SK-N-SH (cell line): ENCODE measurements at regions not wholly inside any gene's neighbourhood (a gene's known extent, or its start where the extent isn't known, plus 50 kb on each side); places are given as distances from the start of the nearest gene placed in this dataset.
A peak's percentile ranks its signal among the peaks of the same experiment; 100 is the strongest.

Source experiments
- CTCF ChIA-PET: fragments of 300-600, 350-600 bp; formaldehyde crosslinking; extraction: SDS; loops from one replicate; lab custom pipeline; 2021; lab: Yijun Ruan, JAX
- POLR2A ChIA-PET: fragments of 350-600 bp; sonication (Branson Sonifier 250); formaldehyde crosslinking; extraction: SDS; loops from one replicate; lab custom pipeline; 2020; ENCODE audit warnings: antibody characterized with exemption, inconsistent platforms; lab: Yijun Ruan, JAX
- DNase-seq: peaks from one replicate; pipeline ENCODE4 v3.0.0; 2012
- H2AFZ ChIP-seq: fragments of 200-600 bp; sonication (generic); 2 replicates; pipeline ENCODE4 v1.8.1; 2016; ENCODE audit warnings: antibody characterized with exemption, mild to moderate bottlenecking, low read depth
- H3F3A ChIP-seq: fragments of 200-600 bp; sonication (generic); replicated peaks from 2 replicates; pipeline ENCODE3; 2016; ENCODE audit warnings: antibody characterized with exemption, mild to moderate bottlenecking; ENCODE audit not compliant: insufficient read depth
- H3K27ac ChIP-seq, 2 experiments: fragments of 200-500 bp in 1 of 2; fragments of 200-600 bp in 1 of 2; sonication (Bioruptor generic) in 1 of 2; sonication (generic), shearing (Covaris generic) in 1 of 2; 2 replicates each; pipeline versions ENCODE4 v1.5.1 to v1.6.1; 2014 to 2016; ENCODE audit warnings: low read depth in 2 of 2, inconsistent platforms in 1 of 2, low read length in 1 of 2, mild to moderate bottlenecking in 1 of 2, mixed read lengths in 1 of 2
- H3K27me3 ChIP-seq: fragments of 200-600 bp; sonication (generic), shearing (Covaris generic); 2 replicates; pipeline ENCODE4 v1.6.1; 2016; ENCODE audit warnings: mixed run types; ENCODE audit not compliant: insufficient read depth
- H3K36me3 ChIP-seq, 2 experiments: fragments of 200-500 bp in 1 of 2; fragments of 200-600 bp in 1 of 2; sonication (Bioruptor generic) in 1 of 2; sonication (generic) in 1 of 2; replicated peaks in 1 of 2; 2 replicates each; pipeline versions ENCODE3 to v1.5.1; 2014 to 2016; ENCODE audit warnings: low read length in 1 of 2, mild to moderate bottlenecking in 1 of 2; ENCODE audit not compliant: insufficient read depth in 2 of 2, control insufficient read depth in 1 of 2
- H3K4me1 ChIP-seq, 2 experiments: fragments of 200-500 bp in 1 of 2; fragments of 200-600 bp in 1 of 2; sonication (Bioruptor generic) in 1 of 2; sonication (generic), shearing (Covaris generic) in 1 of 2; 2 replicates each; pipeline versions ENCODE4 v1.5.1 to v1.6.1; 2014 to 2016; ENCODE audit warnings: low read depth in 1 of 2, low read length in 1 of 2, mixed run types in 1 of 2; ENCODE audit not compliant: insufficient read depth in 2 of 2, control insufficient read depth in 1 of 2
- H3K4me2 ChIP-seq: fragments of 200-600 bp; sonication (generic), shearing (Covaris generic); 2 replicates; pipeline ENCODE4 v1.6.1; 2017; ENCODE audit warnings: mixed run types
- H3K4me3 ChIP-seq, 2 experiments: fragments of 200-500 bp in 1 of 2; fragments of 200-600 bp in 1 of 2; sonication (Bioruptor generic) in 1 of 2; sonication (generic), shearing (Covaris generic) in 1 of 2; 2 replicates each; pipeline versions ENCODE4 v1.5.1 to v1.8.1; 2014 to 2016; ENCODE audit warnings: low read depth in 2 of 2, inconsistent platforms in 1 of 2, low read length in 1 of 2, mild to moderate bottlenecking in 1 of 2, mixed read lengths in 1 of 2, moderate library complexity in 1 of 2
- H3K79me2 ChIP-seq: fragments of 200-600 bp; sonication (generic); 2 replicates; pipeline ENCODE4 v1.8.1; 2017; ENCODE audit warnings: mild to moderate bottlenecking; ENCODE audit not compliant: insufficient read depth
- H3K9ac ChIP-seq: fragments of 200-600 bp; sonication (generic); 2 replicates; pipeline ENCODE4 v1.6.1; 2017; ENCODE audit warnings: mixed run types
- H3K9me2 ChIP-seq: fragments of 200-600 bp; sonication (generic); 2 replicates; pipeline ENCODE4 v1.6.1; 2017; ENCODE audit warnings: mixed run types
- H3K9me3 ChIP-seq: fragments of 200-600 bp; sonication (generic); 2 replicates; pipeline ENCODE4 v1.6.1; 2017; ENCODE audit warnings: mixed run types, mild to moderate bottlenecking, moderate library complexity
- H4K20me1 ChIP-seq: fragments of 200-600 bp; sonication (generic); 2 replicates; pipeline ENCODE4 v1.6.1; 2017; ENCODE audit warnings: mild to moderate bottlenecking, mixed run types; ENCODE audit not compliant: insufficient read depth
- EP300 ChIP-seq, 2 experiments: IDR thresholded peaks; 2 replicates each; pipeline versions ENCODE4 v1.4.0 to v1.6.1; 2012; ENCODE audit warnings: borderline replicate concordance in 1 of 2, low read depth in 1 of 2, low read length in 1 of 2
- FOSL2 ChIP-seq: IDR thresholded peaks from 2 replicates; pipeline ENCODE4 v1.4.0; 2012; ENCODE audit warnings: low read depth, mild to moderate bottlenecking, moderate library complexity, borderline replicate concordance
- GABPA ChIP-seq: IDR thresholded peaks from 2 replicates; pipeline ENCODE4 v1.4.0; 2012; ENCODE audit warnings: low read depth, mild to moderate bottlenecking
- JUND ChIP-seq: IDR thresholded peaks from 2 replicates; pipeline ENCODE4 v1.4.0; 2012
- MEF2A ChIP-seq: IDR thresholded peaks from 2 replicates; pipeline ENCODE4 v1.4.0; 2012; ENCODE audit warnings: low read depth, borderline replicate concordance
- NFIC ChIP-seq: IDR thresholded peaks from 2 replicates; pipeline ENCODE4 v1.4.0; 2012; ENCODE audit warnings: borderline replicate concordance
- PBX3 ChIP-seq: IDR thresholded peaks from 2 replicates; pipeline ENCODE4; 2012
- RAD21 ChIP-seq: IDR thresholded peaks from 2 replicates; pipeline ENCODE4 v1.6.1; 2012; ENCODE audit warnings: mild to moderate bottlenecking, low read length
- TCF12 ChIP-seq: IDR thresholded peaks from 2 replicates; pipeline ENCODE4 v1.4.0; 2012
- TEAD4 ChIP-seq: IDR thresholded peaks from 2 replicates; pipeline ENCODE4 v1.4.0; 2012; ENCODE audit warnings: mild to moderate bottlenecking, borderline replicate concordance; ENCODE audit not compliant: insufficient read depth
- USF2 ChIP-seq: fragments of 150-350 bp; IDR thresholded peaks from 2 replicates; pipeline ENCODE4 v1.6.1; 2017; ENCODE audit warnings: antibody characterized with exemption, low read length, low read depth, borderline replicate concordance
- YY1 ChIP-seq: IDR thresholded peaks from 2 replicates; pipeline ENCODE4 v1.4.0; 2012; ENCODE audit warnings: low read depth, mild to moderate bottlenecking
- WGBS: methylation state at CpG from one replicate; pipeline ENCODE4 v1.1.6; 2017; ENCODE audit warnings: low lambda C conversion rate; 5-methylcytosine and 5-hydroxymethylcytosine counted together
- small RNA-seq, 7 experiments: library from RNA; depleted of rRNA; stranded (forward); fragments of <200 nt; gene quantifications; one replicate each; pipeline ENCODE3, GENCODE V24; 2012

- DNase-seq: no peak
- ChIA-PET CTCF (interaction anchor here (0.7 to 2.1 kb wide), 2 partner anchors 11 to 354 kb away, joined by 3 to 4 read pairs; no protein-coding TSS in a partner anchor), POLR2A (no interaction called here)
- Histone ChIP-seq H2AFZ (peak overlapping the region; percentile 75), H3K4me2 (peak overlapping the region; percentile 15; the same call in 1 of the 2 replicates), H3K79me2 (no peaks in the 10 kb centered on the region), H3K27me3 (no peaks in the 10 kb centered on the region), H3K4me1 (peaks cover 0 to 42% of the 10 kb centered on the region in 2 experiments; a peak in 3 of 4 replicates), H3K9me2 (no peaks in the 10 kb centered on the region), H3K27ac (peak overlapping the region; percentile 52 to 76), H3K36me3 (no peaks in the 10 kb centered on the region), H3K9me3 (no peaks in the 10 kb centered on the region), H3F3A (peaks cover 17% of the 10 kb centered on the region), H4K20me1 (no peaks in the 10 kb centered on the region), H3K9ac (0 out of 2 replicates have a peak overlapping the region, but pooled peaks have one; percentile 23), H3K4me3 (no peak overlapping the region)
- 31% methylated on average over 5 of the region's 5 CpGs for WGBS
- TF ChIP-seq GABPA (no peak; the same call in 1 of the 2 replicates), RAD21 (no peak), USF2 (no peak), JUND (peak; percentile 26; the same call in 1 of the 2 replicates), TCF12 (peak; percentile 91), PBX3 (peak; percentile 41), EP300 (IDR thresholded peaks at IDR 0.05; ENCODE audit: borderline replicate concordance in 1 of 2, low read depth in 1 of 2, low read length in 1 of 2) (peak in 1 of 2 experiments; percentile 54; a peak in 1 of 4 replicates), TEAD4 (peak; percentile 47; the same call in 1 of the 2 replicates), NFIC (peak; percentile 55; the same call in 1 of the 2 replicates), YY1 (peak; percentile 46; the same call in 1 of the 2 replicates), FOSL2 (peak; percentile 26; the same call in 1 of the 2 replicates)
Observed at GRCh38 chr5:39475881-39476842, 51.4 kb upstream of the DAB2 start.

- TF ChIP-seq MEF2A: no peak
- Histone ChIP-seq H3K79me2 (no peaks in the 10 kb centered on the region), H3K36me3 (no peaks in the 10 kb centered on the region), H4K20me1 (no peaks in the 10 kb centered on the region), H3F3A (peaks cover 17% of the 10 kb centered on the region), H3K4me3 (no peak overlapping the region), H3K9me3 (no peaks in the 10 kb centered on the region), H3K27ac (0 out of 4 replicates have a peak overlapping the region, but pooled peaks of 1 of the 2 experiments have one; percentile 52), H3K9me2 (no peaks in the 10 kb centered on the region), H2AFZ (peak overlapping the region; percentile 75; the same call in 1 of the 2 replicates), H3K4me1 (peaks cover 0 to 42% of the 10 kb centered on the region in 2 experiments; a peak in 3 of 4 replicates), H3K4me2 (no peak overlapping the region), H3K27me3 (no peaks in the 10 kb centered on the region), H3K9ac (no peak overlapping the region)
- WGBS: 67% methylated on average over 3 of the region's 3 CpGs
- ChIA-PET POLR2A (no interaction called here), CTCF (interaction anchor here (2.1 kb wide), 1 partner anchor 10 kb away, joined by 4 read pairs; no protein-coding TSS in a partner anchor)
- DNase-seq: no peak
Observed at GRCh38 chr5:39475159-39475571, 50.4 kb upstream of the DAB2 start.

Small RNAs in the stretch of these regions (small RNA-seq; reads per million reads assigned to genes)
- gene RNU1-150P: 0 reads per million in 7 experiments
